ENCODE measurements at regions not wholly inside any gene's neighbourhood (a gene's known extent, or its start where the extent isn't known, plus 50 kb on each side); places are given as distances from the start of the nearest gene placed in this dataset.

GRCh38 chr4:101596781-101597552, 193.6 kb upstream of the BANK1 start:
- no peak overlapping the region for H3K27ac ChIP-seq (ENCODE audit: low read depth)
- H3K4me1 ChIP-seq (ENCODE audit: insufficient read depth): no peaks in the 10 kb centered on the region
- H3K36me3 ChIP-seq (ENCODE audit: insufficient read depth): no peaks in the 10 kb centered on the region
- H3K4me3 ChIP-seq (ENCODE audit: low read depth, low read length): no peak overlapping the region
- DNase-seq (ENCODE audit: extremely low spot score): no peak
- 83% methylated on average over 2 of the region's 2 CpGs for WGBS

DNA sequence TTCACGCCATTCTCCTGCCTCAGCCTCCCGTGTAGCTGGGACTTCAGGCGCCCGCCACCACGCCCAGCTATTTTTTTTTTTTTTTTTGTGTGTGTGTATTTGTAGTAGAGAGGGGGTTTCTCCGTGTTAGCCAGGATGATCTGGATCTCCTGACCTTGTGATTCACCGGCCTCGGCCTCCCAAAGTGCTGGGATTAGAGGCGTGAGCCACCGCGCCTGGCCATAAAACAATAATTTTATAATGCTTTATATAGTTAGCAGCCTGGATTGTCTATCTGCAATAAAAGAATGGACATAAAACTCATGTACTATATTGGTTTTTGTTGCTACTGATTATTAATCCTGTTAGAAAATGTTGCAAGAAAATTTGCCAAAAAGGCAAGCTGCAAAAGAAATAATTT, 195.9 kb upstream of the BANK1 start:
- Histone ChIP-seq H3K36me3 (ENCODE audit: insufficient read depth) (no peaks in the 10 kb centered on the region), H3K4me1 (ENCODE audit: insufficient read depth) (no peaks in the 10 kb centered on the region), H3K27ac (ENCODE audit: low read depth) (no peak overlapping the region), H3K4me3 (ENCODE audit: low read depth, low read length) (no peak overlapping the region)
- no peak for DNase-seq (ENCODE audit: extremely low spot score)
- 93% methylated on average over 11 of the region's 11 CpGs for WGBS

DNA sequence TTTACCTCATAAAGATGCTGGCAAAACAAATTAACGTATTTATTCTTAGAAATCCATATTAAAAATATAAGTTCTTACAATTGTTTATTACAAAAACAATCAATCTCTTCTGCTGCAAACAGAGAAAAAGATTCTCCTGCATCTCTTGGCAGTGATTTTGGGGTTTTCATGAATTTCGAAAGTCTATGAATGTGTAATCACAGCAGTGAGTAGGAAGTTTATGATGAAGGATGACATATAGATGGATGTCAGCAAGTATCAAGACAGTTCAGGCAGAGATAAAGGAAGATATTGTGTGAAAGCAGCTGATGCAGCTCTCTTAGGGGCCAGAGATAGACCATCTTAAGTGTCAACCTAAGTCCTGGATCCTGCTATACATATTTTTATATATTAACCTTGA, 196.9 kb upstream of the BANK1 start:
- WGBS: 81% methylated on average over 2 of the region's 2 CpGs
- Histone ChIP-seq H3K27ac (ENCODE audit: low read depth) (no peak overlapping the region), H3K36me3 (ENCODE audit: insufficient read depth) (no peaks in the 10 kb centered on the region), H3K4me3 (ENCODE audit: low read depth, low read length) (no peak overlapping the region), H3K4me1 (ENCODE audit: insufficient read depth) (no peaks in the 10 kb centered on the region)
- DNase-seq (ENCODE audit: extremely low spot score): no peak

GRCh38 chr4:101584306-101584705, 206.2 kb upstream of the BANK1 start:
- WGBS: 82% methylated on average over 2 of the region's 2 CpGs
- no peak overlapping the region for H3K4me3 ChIP-seq (ENCODE audit: low read depth, low read length)
- H3K36me3 ChIP-seq (ENCODE audit: insufficient read depth): no peaks in the 10 kb centered on the region
- H3K27ac ChIP-seq (ENCODE audit: low read depth): no peak overlapping the region
- no peaks in the 10 kb centered on the region for H3K4me1 ChIP-seq (ENCODE audit: insufficient read depth)
- no peak for DNase-seq (ENCODE audit: extremely low spot score)

- H3K27ac ChIP-seq (ENCODE audit: low read depth): no peak overlapping the region
- no peak for DNase-seq (ENCODE audit: extremely low spot score)
- H3K4me3 ChIP-seq (ENCODE audit: low read depth, low read length): no peak overlapping the region
- no peaks in the 10 kb centered on the region for H3K4me1 ChIP-seq (ENCODE audit: insufficient read depth)
- 73% methylated on average over 5 of the region's 5 CpGs for WGBS
- H3K36me3 ChIP-seq (ENCODE audit: insufficient read depth): no peaks in the 10 kb centered on the region
These were observed 215.8 kb upstream of the PPP3CA start for GRCh38 chr4:101563126-101563525.

DNA sequence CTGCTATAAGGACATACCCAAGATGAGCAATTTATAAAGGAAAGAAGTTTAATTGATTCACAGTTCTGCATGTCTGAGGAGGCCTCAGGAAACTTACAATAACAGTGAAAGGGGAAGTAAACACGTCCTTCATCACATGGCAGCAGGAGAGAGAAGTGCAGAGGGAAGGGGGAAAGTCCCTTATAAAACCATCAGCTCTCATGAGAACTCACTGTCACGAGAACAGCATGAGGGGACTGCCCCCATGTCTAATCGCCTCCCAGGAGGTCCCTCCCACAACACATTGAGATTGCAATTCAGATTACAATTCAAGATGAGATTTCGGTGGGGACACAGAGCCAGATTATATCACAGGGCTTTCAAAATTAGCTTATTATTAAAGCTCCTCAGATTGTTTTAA, 209.5 kb upstream of the PPP3CA start:
- no peaks in the 10 kb centered on the region for H3K36me3 ChIP-seq (ENCODE audit: insufficient read depth)
- H3K4me3 ChIP-seq (ENCODE audit: low read depth, low read length): no peak overlapping the region
- WGBS: 82% methylated on average over 4 of the region's 4 CpGs
- H3K27ac ChIP-seq (ENCODE audit: low read depth): no peak overlapping the region
- DNase-seq (ENCODE audit: extremely low spot score): no peak
- no peaks in the 10 kb centered on the region for H3K4me1 ChIP-seq (ENCODE audit: insufficient read depth)

DNA sequence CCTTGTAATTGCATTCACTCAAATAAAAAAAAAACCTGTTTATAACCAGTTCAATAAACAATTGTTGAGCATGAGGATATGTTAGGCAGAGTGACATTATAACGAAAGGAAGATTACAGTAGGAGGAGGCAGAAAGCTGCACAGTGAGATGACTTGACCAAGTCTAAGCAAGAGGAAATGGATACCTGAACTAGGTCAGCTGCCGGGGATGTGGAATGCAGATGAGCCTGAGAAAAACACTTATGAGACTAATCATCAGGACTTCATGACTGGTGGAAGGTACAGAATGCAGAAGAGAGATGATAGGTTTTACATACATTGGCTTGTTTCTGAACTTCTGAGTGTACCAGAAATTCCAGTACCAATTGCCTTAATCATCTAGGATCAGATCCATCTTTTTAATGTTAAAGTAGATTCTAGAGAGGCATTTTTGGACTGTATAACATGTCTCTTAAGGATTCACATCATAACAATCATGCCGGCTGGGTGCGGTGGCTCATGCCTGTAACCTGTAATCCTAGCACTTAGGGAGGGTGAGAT, 208.1 kb upstream of the PPP3CA start:
- no peak overlapping the region for H3K27ac ChIP-seq (ENCODE audit: low read depth)
- H3K36me3 ChIP-seq (ENCODE audit: insufficient read depth): no peaks in the 10 kb centered on the region
- DNase-seq (ENCODE audit: extremely low spot score): no peak
- no peak overlapping the region for H3K4me3 ChIP-seq (ENCODE audit: low read depth, low read length)
- WGBS: 59% methylated on average over 4 of the region's 4 CpGs
- H3K4me1 ChIP-seq (ENCODE audit: insufficient read depth): no peaks in the 10 kb centered on the region

GRCh38 chr4:101540336-101540735, 193.0 kb upstream of the PPP3CA start:
- 39% methylated on average over 2 of the region's 2 CpGs for WGBS
- no peaks in the 10 kb centered on the region for H3K36me3 ChIP-seq (ENCODE audit: insufficient read depth)

DNA sequence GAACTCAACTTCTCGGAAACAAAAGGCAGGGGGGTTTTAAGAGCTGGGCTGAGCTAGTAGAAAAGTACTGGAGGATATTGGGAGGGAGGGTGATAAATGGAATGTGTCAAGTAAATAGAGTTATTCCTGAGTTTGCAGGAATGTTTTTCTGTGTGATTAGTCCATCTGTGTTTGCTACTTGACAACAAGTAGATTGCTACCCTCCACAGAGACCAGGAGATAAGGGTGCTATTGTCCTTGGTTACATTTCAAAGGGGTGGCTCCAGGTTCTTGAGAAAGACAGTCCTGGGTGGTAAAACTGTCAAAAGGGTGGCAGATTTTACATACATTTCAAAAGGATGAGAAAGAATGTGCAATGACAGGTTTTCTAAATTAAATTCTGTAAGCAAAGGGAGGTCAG, 181.2 kb upstream of the PPP3CA start:
- WGBS: 88% methylated on average over 1 of the region's 1 CpG
- no peaks in the 10 kb centered on the region for H3K36me3 ChIP-seq (ENCODE audit: insufficient read depth)
- H3K4me1 ChIP-seq (ENCODE audit: insufficient read depth): no peaks in the 10 kb centered on the region
- H3K27ac ChIP-seq (ENCODE audit: low read depth): no peak overlapping the region
- no peak overlapping the region for H3K4me3 ChIP-seq (ENCODE audit: low read depth, low read length)
- no peak for DNase-seq (ENCODE audit: extremely low spot score)

More at GRCh38 chr4:101540336-101540735, 193.0 kb upstream of the PPP3CA start:
- H3K4me3 ChIP-seq (ENCODE audit: low read depth, low read length): no peak overlapping the region
- no peak for DNase-seq (ENCODE audit: extremely low spot score)
- H3K4me1 ChIP-seq (ENCODE audit: insufficient read depth): no peaks in the 10 kb centered on the region
- no peak overlapping the region for H3K27ac ChIP-seq (ENCODE audit: low read depth)

- Histone ChIP-seq H3K4me1 (ENCODE audit: insufficient read depth) (no peaks in the 10 kb centered on the region), H3K36me3 (ENCODE audit: insufficient read depth) (no peaks in the 10 kb centered on the region), H3K4me3 (ENCODE audit: low read depth, low read length) (no peak overlapping the region), H3K27ac (ENCODE audit: low read depth) (no peak overlapping the region)
- no peak for DNase-seq (ENCODE audit: extremely low spot score)
- WGBS: 67% methylated on average over 2 of the region's 2 CpGs
These were observed 179.9 kb upstream of the PPP3CA start for GRCh38 chr4:101527188-101527587.

GRCh38 chr4:101515566-101515965, 168.2 kb upstream of the PPP3CA start:
- Histone ChIP-seq H3K36me3 (ENCODE audit: insufficient read depth) (no peaks in the 10 kb centered on the region), H3K27ac (ENCODE audit: low read depth) (no peak overlapping the region), H3K4me3 (ENCODE audit: low read depth, low read length) (no peak overlapping the region), H3K4me1 (ENCODE audit: insufficient read depth) (no peaks in the 10 kb centered on the region)
- DNase-seq (ENCODE audit: extremely low spot score): no peak

- H3K4me3 ChIP-seq (ENCODE audit: low read depth, low read length): no peak overlapping the region
- WGBS: 90% methylated on average over 2 of the region's 2 CpGs
- DNase-seq (ENCODE audit: extremely low spot score): no peak
- H3K27ac ChIP-seq (ENCODE audit: low read depth): no peak overlapping the region
- H3K36me3 ChIP-seq (ENCODE audit: insufficient read depth): no peaks in the 10 kb centered on the region
- H3K4me1 ChIP-seq (ENCODE audit: insufficient read depth): no peaks in the 10 kb centered on the region
These were observed 167.8 kb upstream of the PPP3CA start for GRCh38 chr4:101515099-101515498.

GRCh38 chr4:101512416-101512815, 165.1 kb upstream of the PPP3CA start:
- Histone ChIP-seq H3K36me3 (ENCODE audit: insufficient read depth) (no peaks in the 10 kb centered on the region), H3K4me1 (ENCODE audit: insufficient read depth) (no peaks in the 10 kb centered on the region), H3K4me3 (ENCODE audit: low read depth, low read length) (no peak overlapping the region), H3K27ac (ENCODE audit: low read depth) (no peak overlapping the region)
- DNase-seq (ENCODE audit: extremely low spot score): no peak
- 80% methylated on average over 2 of the region's 2 CpGs for WGBS

DNA sequence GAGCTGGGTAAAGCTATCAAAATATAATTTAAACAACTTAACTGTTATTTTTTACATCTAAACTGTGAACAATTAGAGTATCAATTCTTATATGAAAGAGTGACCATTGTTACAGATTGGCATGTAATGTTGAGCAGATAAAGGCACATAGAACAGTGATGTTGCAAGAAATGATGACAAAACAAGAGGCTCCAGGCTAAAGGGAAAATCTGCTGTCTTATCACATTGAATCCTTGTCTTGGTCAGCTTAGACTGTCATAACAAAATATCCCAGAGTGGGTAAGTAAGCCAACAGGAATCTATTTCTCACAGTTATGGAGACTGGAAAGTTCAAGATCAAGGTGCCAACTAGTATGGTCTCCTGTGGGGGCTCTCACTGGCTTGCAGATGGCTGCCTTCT, 154.1 kb upstream of the PPP3CA start:
- DNase-seq (ENCODE audit: extremely low spot score): no peak
- Histone ChIP-seq H3K4me1 (ENCODE audit: insufficient read depth) (no peaks in the 10 kb centered on the region), H3K36me3 (ENCODE audit: insufficient read depth) (no peaks in the 10 kb centered on the region), H3K27ac (ENCODE audit: low read depth) (no peak overlapping the region), H3K4me3 (ENCODE audit: low read depth, low read length) (no peak overlapping the region)

DNA sequence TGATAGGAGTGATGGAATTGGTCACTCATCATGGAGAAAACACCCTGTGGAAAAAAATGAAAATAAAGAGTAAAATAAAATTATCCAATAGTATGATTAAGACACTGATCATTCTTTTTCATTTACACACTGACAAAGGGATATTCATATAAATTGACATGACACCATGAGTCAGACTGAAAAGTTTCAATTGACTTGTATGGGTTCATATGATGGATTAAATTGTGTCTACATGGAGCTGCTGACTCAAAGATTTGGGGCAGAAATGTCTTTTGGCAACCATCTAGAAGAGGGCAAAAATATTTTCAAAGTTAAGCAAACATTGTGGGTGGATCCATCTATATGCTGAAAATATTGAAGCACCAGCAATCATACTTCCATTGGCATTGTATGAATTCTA, 153.4 kb upstream of the PPP3CA start:
- H3K4me3 ChIP-seq (ENCODE audit: low read depth, low read length): no peak overlapping the region

More for the DNA sequence above, 153.4 kb upstream of the PPP3CA start:
- Histone ChIP-seq H3K4me1 (ENCODE audit: insufficient read depth) (no peaks in the 10 kb centered on the region), H3K27ac (ENCODE audit: low read depth) (no peak overlapping the region), H3K36me3 (ENCODE audit: insufficient read depth) (no peaks in the 10 kb centered on the region)
- DNase-seq (ENCODE audit: extremely low spot score): no peak

Measured in urinary bladder (tissue), 3 donors.